22Rv1 (cell line): ENCODE measurements at regions not wholly inside any gene's neighbourhood (a gene's known extent, or its start where the extent isn't known, plus 50 kb on each side); places are given as distances from the start of the nearest gene placed in this dataset.

Experiments used
- CTCF ChIP-seq: fragments of 450-650 bp; IDR thresholded peaks from 2 replicates; pipeline ENCODE4 v1.5.1; 2017; ENCODE audit warnings: mild to moderate bottlenecking
- ZFX ChIP-seq: fragments of 450-650 bp; IDR thresholded peaks from 2 replicates; pipeline ENCODE4 v1.6.1; 2017; ENCODE audit warnings: antibody characterized with exemption, borderline replicate concordance

GRCh38 chr11:97351939-97352338, 962.1 kb downstream of the JRKL start:
- TF ChIP-seq ZFX: no peak
- TF ChIP-seq CTCF: no peak
